ENCODE measurements at regions not wholly inside any gene's neighbourhood (a gene's known extent, or its start where the extent isn't known, plus 50 kb on each side); places are given as distances from the start of the nearest gene placed in this dataset.

GRCh38 chr15:72934921-72935320 lies 117.3 kb upstream of the NEO1 start:
- H3K23ac ChIP-seq (ENCODE audit: insufficient read length, low read depth, low read length): no peak overlapping the region
- H3K79me1 ChIP-seq (ENCODE audit: insufficient read depth, low read depth, low read length, poor library complexity, severe bottlenecking): no peaks in the 10 kb centered on the region
- no peak overlapping the region for H3K27ac ChIP-seq (ENCODE audit: insufficient read length, low read depth, low read length)
- no peaks in the 10 kb centered on the region for H3K23me2 ChIP-seq (ENCODE audit: insufficient read length, low read depth, low read length, poor library complexity, severe bottlenecking)
- no peak overlapping the region for H3K4me2 ChIP-seq (ENCODE audit: insufficient read depth, insufficient read length, low read length)
- no peak for DNase-seq
- no peak overlapping the region for H3T11ph ChIP-seq (ENCODE audit: low read length)
- Mint-ChIP-seq H3K4me1 (peaks cover 14 to 15% of the 10 kb centered on the region in 2 experiments), H3K27ac (no peak overlapping the region), H3K27me3 (ENCODE audit: low read depth) (peaks cover 3% of the 10 kb centered on the region), H3K9me3 (no peaks in the 10 kb centered on the region; a peak in 1 of 5 replicates), H3K4me3 (no peak overlapping the region), H3K36me3 (ENCODE audit: insufficient read depth in 1 of 3, low read depth in 3 of 3) (no peaks in the 10 kb centered on the region)
- H2BK120ac ChIP-seq (ENCODE audit: low read depth, low read length, poor library complexity, severe bottlenecking): no peak overlapping the region
- H4K91ac ChIP-seq (ENCODE audit: insufficient read length, low read depth, low read length): no peak overlapping the region
- H2AFZ ChIP-seq (ENCODE audit: low read length): no peak overlapping the region
- TF ChIP-seq, protein P1, sequence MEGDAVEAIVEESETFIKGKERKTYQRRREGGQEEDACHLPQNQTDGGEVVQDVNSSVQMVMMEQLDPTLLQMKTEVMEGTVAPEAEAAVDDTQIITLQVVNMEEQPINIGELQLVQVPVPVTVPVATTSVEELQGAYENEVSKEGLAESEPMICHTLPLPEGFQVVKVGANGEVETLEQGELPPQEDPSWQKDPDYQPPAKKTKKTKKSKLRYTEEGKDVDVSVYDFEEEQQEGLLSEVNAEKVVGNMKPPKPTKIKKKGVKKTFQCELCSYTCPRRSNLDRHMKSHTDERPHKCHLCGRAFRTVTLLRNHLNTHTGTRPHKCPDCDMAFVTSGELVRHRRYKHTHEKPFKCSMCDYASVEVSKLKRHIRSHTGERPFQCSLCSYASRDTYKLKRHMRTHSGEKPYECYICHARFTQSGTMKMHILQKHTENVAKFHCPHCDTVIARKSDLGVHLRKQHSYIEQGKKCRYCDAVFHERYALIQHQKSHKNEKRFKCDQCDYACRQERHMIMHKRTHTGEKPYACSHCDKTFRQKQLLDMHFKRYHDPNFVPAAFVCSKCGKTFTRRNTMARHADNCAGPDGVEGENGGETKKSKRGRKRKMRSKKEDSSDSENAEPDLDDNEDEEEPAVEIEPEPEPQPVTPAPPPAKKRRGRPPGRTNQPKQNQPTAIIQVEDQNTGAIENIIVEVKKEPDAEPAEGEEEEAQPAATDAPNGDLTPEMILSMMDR (conservative IDR thresholded peaks at IDR 0.05): no peak
- H3K9me3 ChIP-seq (ENCODE audit: control insufficient read depth, low read depth, low read length): no peaks in the 10 kb centered on the region
- H2BK12ac ChIP-seq (ENCODE audit: insufficient read length, low read depth, low read length): no peak overlapping the region
- H2BK20ac ChIP-seq (ENCODE audit: low read depth, low read length, poor library complexity, severe bottlenecking): no peak overlapping the region
- no peak overlapping the region for H2BK15ac ChIP-seq (ENCODE audit: low read depth, low read length)
- H3K9ac ChIP-seq (ENCODE audit: extremely low read depth, insufficient read length, low read length): no peak overlapping the region
- no peaks in the 10 kb centered on the region for H4K20me1 ChIP-seq (ENCODE audit: control insufficient read depth, insufficient read depth, insufficient read length)
- WGBS (ENCODE audit: extremely low coverage, insufficient read length, low lambda C conversion rate): no CpG with 5 or more reads among the region's 4 CpGs
- no peaks in the 10 kb centered on the region for H3K79me2 ChIP-seq (ENCODE audit: insufficient read depth, low read length)
- H4K5ac ChIP-seq (ENCODE audit: insufficient read length, low read depth, low read length): no peak overlapping the region
- no peak overlapping the region for H2BK5ac ChIP-seq (ENCODE audit: insufficient read length, low read length)
- H3K27me3 ChIP-seq (ENCODE audit: insufficient read depth, low read length): no peaks in the 10 kb centered on the region
- H2AK5ac ChIP-seq (ENCODE audit: insufficient read length, low read length): no peak overlapping the region
- H3K18ac ChIP-seq (ENCODE audit: insufficient read length, low read depth, low read length): no peak overlapping the region
- no peak overlapping the region for H3K4ac ChIP-seq (ENCODE audit: low read depth, low read length)
- H3K14ac ChIP-seq (ENCODE audit: insufficient read depth, low read length): no peak overlapping the region
- no peak overlapping the region for H4K8ac ChIP-seq (replicated peaks; ENCODE audit: insufficient read length, low read depth, low read length)
- H3K4me1 ChIP-seq (ENCODE audit: insufficient read depth, low read length): no peaks in the 10 kb centered on the region
- no peak overlapping the region for H3K56ac ChIP-seq (ENCODE audit: insufficient read length, low read depth, low read length)
